Stimulated activated CD4-positive, alpha-beta T cell treated with anti-CD3 and anti-CD28 coated beads, Interleukin-1b, Interleukin-23, amount 100 ng/mL, for 48 hours (primary cell): ENCODE measurements at regions not wholly inside any gene's neighbourhood (a gene's known extent, or its start where the extent isn't known, plus 50 kb on each side); places are given as distances from the start of the nearest gene placed in this dataset.
"Not testable (repeated sequence)": the region's sequence is repeated elsewhere in the genome, so short reads cannot be mapped to it uniquely, and the experiment has no call there.

Source experiments
- DNase-seq: peaks from one replicate; pipeline ENCODE4 v3.0.0-alpha.2; 2020

- no peak for DNase-seq
Measured at GRCh38 chrX:151042842-151043241, 59.7 kb downstream of the HMGB3 start.

GRCh38 chrX:151066373-151066772 is 83.2 kb downstream of the HMGB3 start:
- DNase-seq, result not testable (repeated sequence)

GRCh38 chrX:151073767-151074166 is 90.6 kb downstream of the HMGB3 start:
- no peak for DNase-seq

GRCh38 chrX:151081016-151081415 is 95.4 kb upstream of the GPR50 start:
- no peak for DNase-seq

GRCh38 chrX:151082077-151082948 is 94.1 kb upstream of the GPR50 start:
- peak; percentile 39 for DNase-seq

- no peak for DNase-seq
Measured at GRCh38 chrX:151084454-151084853, 91.9 kb upstream of the GPR50 start.

GRCh38 chrX:151085207-151085606 is 91.2 kb upstream of the GPR50 start:
- no peak for DNase-seq

GRCh38 chrX:151088221-151088620 is 88.2 kb upstream of the GPR50 start:
- no peak for DNase-seq

- DNase-seq, result no peak
Measured at GRCh38 chrX:151099001-151099400, 77.4 kb upstream of the GPR50 start.

- no peak for DNase-seq
Measured at GRCh38 chrX:151100799-151101198, 75.6 kb upstream of the GPR50 start.

- DNase-seq, result not testable (repeated sequence)
Measured at GRCh38 chrX:151113200-151113599, 63.2 kb upstream of the GPR50 start.
